HG03558 (cell line): ENCODE measurements at regions not wholly inside any gene's neighbourhood (a gene's known extent, or its start where the extent isn't known, plus 50 kb on each side); places are given as distances from the start of the nearest gene placed in this dataset.

Source experiments
- ATAC-seq: cut with Tn5 transposase; IDR thresholded peaks from one replicate; pipeline ENCODE4 v1.9.1; 2021; ENCODE audit warnings: moderate number of reproducible peaks; ENCODE audit not compliant: unreplicated experiment; ENCODE audit errors: extremely low read depth

GRCh38 chr13:64369121-64369520 lies 2861.0 kb downstream of the PCDH9 start:
- no peak for ATAC-seq

- no peak for ATAC-seq
Measured at GRCh38 chr13:64362564-64362963, 2867.6 kb downstream of the PCDH9 start.

GRCh38 chr13:64347664-64348063 lies 2882.5 kb downstream of the PCDH9 start:
- no peak for ATAC-seq

GRCh38 chr13:64339373-64340063 lies 2890.6 kb downstream of the PCDH9 start:
- ATAC-seq = no peak

GRCh38 chr13:64338671-64339070 lies 2891.5 kb downstream of the PCDH9 start:
- ATAC-seq = no peak

- no peak for ATAC-seq
Measured at GRCh38 chr13:64333888-64334287, 2896.2 kb downstream of the PCDH9 start.

- no peak for ATAC-seq
Measured at GRCh38 chr13:64332048-64332447, 2898.1 kb downstream of the PCDH9 start.

GRCh38 chr13:64327505-64328194 lies 2902.5 kb downstream of the PCDH9 start:
- no peak for ATAC-seq

- ATAC-seq = no peak
Measured at GRCh38 chr13:64314331-64314730, 2898.7 kb upstream of the PCDH20 start.

GRCh38 chr13:64311948-64312347 lies 2896.3 kb upstream of the PCDH20 start:
- no peak for ATAC-seq

- no peak for ATAC-seq
Measured at GRCh38 chr13:64311112-64311511, 2895.5 kb upstream of the PCDH20 start.

GRCh38 chr13:64305246-64305645 lies 2889.6 kb upstream of the PCDH20 start:
- ATAC-seq = no peak

GRCh38 chr13:64300239-64300638 lies 2884.6 kb upstream of the PCDH20 start:
- no peak for ATAC-seq

- no peak for ATAC-seq
Measured at GRCh38 chr13:64293923-64294322, 2878.3 kb upstream of the PCDH20 start.

GRCh38 chr13:64289702-64290101 lies 2874.1 kb upstream of the PCDH20 start:
- ATAC-seq = no peak

GRCh38 chr13:64283926-64284325 lies 2868.3 kb upstream of the PCDH20 start:
- no peak for ATAC-seq

- no peak for ATAC-seq
Measured at GRCh38 chr13:64278493-64278892, 2862.8 kb upstream of the PCDH20 start.

GRCh38 chr13:64277097-64277496 lies 2861.4 kb upstream of the PCDH20 start:
- no peak for ATAC-seq

- no peak for ATAC-seq
Measured at GRCh38 chr13:64276232-64276631, 2860.6 kb upstream of the PCDH20 start.

GRCh38 chr13:64274481-64275217 lies 2859.0 kb upstream of the PCDH20 start:
- no peak for ATAC-seq

GRCh38 chr13:64273780-64274179 lies 2858.1 kb upstream of the PCDH20 start:
- no peak for ATAC-seq
